Posterior cingulate gyrus (tissue), 11 donors: ENCODE measurements at regions not wholly inside any gene's neighbourhood (a gene's known extent, or its start where the extent isn't known, plus 50 kb on each side); places are given as distances from the start of the nearest gene placed in this dataset.

Experiments used
- DNase-seq, 10 donors: peaks; one replicate each; pipeline versions ENCODE4 v3.0.0 to v3.0.0-alpha.2; 2020 to 2021; ENCODE audit warnings: mixed read lengths in 3 of 10
- intact Hi-C: fragments of 100-400 bp; cut with DNase I; formaldehyde crosslinking; loops from one replicate; pipeline ENCODE4 v1.15.1; 2023

GRCh38 chr7:106196460-106197021, 84.4 kb upstream of the SYPL1 start:
- intact Hi-C loops: no loop called here
- DNase-seq: no peak

DNA sequence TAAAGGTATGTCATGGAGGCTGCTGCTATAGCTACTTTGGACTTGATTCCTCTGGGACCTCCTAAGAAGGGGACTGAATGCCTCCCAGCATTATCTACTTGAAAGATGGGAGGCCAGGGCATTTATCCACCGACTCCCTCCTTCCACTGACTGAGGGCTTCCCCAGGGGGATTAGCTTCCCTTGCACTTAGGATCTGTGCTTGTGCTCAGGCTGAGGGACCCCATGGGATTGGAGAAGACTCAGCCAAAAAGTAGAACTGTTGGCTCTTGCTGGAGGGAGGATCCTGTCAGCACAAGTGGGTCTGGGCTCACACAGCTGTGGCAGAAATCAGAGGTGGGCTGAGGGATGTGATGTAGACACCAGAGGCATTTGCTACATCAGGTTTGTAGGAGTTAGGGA, 81.5 kb upstream of the SYPL1 start:
- intact Hi-C loops: no loop called here

DNA sequence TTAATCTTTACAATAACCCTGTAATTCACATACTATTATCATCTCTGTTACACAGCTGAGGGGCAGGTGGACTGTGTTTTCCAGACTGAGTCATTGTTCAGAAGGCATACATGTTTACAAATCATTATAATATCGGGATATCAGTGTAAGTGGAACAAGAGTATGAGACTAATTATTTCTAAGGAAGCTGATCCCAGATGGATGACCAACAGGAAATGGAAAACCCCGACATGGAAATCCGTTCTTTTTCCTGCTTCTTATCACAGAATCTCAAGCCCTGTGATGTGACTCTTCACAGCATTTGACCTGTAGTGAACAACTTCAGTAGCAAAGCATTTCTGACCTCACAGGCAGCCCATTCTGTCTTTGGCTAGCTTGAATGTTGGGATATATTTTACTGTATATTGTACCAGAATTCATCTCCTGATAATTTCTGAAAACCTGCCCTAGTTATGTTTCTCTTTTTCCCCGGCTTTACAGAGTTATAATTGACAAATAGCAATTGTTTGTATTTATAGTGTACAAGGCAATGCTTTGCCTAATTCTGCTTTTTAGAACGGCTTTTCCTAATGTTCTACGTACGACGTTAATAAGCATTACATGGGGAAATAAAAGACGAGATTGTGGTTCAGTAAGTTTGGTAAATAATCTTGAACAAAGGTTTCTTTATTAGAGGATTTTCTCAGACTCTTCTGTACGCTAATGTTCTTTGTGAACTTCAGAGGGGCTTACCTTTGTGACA, 78.6 kb upstream of the SYPL1 start:
- intact Hi-C loops: no loop called here
- no peak for DNase-seq

More for the DNA sequence above, 81.5 kb upstream of the SYPL1 start:
- DNase-seq: no peak

DNA sequence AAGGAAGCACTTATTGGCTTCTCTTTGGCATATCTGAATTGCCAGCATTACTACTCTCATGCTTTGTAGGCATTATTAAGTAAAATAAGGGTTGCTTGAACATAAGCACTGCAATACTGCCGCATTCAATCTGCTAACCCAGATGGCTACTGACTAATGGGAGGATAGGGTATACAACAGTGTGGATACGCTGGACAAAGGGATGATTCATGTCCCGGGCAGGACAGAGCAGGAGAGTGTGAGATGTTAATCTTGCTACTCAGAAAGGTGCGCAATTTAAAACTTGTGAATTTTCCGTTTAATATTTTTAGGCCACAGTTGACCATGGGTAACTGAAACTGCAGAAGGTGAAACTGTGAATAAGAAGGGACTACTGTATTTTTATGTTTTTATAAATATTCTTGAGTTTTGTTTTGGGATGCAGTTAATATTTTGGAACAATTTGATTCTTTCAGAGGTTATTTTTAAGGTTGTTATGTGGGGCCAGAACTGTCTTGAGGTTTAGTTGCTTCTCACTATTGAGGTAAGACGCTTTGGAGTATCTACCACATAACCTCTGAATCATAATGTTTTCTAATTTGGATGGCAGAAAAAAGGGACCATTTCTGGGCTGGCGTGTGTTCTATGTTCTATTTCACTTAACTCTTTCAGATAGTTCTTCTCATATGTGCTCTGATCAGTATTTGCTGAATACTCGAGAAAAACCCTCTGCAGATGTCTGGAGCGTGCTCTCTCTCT, 75.7 kb upstream of the SYPL1 start:
- intact Hi-C loops: no loop called here
- no peak for DNase-seq

DNA sequence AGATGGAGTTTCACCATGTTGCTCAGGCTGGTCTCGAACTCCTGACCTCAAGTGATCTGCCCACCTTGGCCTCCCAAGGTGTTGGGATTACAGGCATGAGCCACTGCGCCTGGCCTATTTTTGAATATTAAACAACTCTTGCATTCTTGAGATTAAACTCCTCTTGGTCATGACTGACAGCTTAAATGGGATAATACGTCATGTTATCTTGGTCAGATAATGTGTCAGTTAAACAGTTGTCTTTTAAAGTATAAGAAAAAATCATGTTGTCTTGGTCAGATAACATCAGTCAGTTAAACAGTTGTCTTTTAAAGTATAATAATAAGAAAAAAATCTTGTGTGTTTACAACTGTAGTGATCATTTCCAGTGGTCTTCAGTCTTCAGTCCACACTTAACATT, 73.6 kb upstream of the SYPL1 start:
- DNase-seq: no peak
- intact Hi-C loops: no loop called here

DNA sequence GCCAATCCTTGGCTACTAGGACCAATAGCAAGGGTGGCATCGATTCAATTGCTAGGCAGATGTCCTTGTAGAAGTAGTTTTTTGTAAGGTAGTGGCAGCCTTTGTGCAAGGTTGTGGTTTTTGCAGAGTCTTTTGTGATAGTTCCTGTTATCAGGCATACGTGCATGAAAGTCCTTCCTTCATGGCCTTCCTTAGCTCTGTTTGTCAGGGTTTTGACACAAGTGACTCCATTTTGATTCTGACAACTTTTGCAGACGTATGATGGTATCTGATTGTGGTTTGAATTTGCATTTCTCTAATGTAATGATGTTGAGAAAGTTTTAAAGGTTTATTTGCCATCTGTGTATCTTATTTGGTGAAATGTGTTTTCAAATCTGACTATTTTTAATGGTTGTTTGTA, 71.8 kb upstream of the SYPL1 start:
- intact Hi-C loops: no loop called here

GRCh38 chr7:106182904-106183303, 70.8 kb upstream of the SYPL1 start:
- DNase-seq: no peak
- intact Hi-C loops: no loop called here

More for the DNA sequence above, 71.8 kb upstream of the SYPL1 start:
- DNase-seq: no peak

DNA sequence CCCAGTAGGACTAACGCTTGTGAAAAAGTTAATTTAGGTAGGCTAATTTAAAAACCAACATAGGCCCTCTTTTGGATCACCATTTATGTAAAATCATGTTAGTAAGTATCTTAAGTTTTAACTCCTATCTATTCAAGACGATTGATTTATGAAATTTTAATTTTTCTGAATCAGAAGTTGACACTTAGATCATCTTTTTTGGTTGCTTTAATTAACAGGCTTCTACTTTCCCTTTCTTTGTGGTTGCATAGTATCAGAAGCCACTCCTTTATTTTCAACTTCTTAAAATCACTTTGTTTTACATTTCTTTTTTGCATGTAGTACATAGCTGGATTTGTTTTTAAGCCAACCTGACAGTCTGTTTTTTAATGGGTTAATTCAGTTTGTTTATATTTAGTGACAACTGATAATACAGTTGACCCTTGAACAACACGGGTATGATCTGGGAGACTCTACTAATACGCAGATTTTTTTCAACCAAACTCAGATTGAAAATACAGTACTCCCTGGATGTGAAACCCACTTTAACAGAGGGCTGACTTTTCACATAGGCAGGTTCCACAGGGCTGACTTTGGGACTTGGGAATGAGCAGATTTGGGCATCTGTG, 69.7 kb upstream of the SYPL1 start:
- intact Hi-C loops: no loop called here
- no peak for DNase-seq

DNA sequence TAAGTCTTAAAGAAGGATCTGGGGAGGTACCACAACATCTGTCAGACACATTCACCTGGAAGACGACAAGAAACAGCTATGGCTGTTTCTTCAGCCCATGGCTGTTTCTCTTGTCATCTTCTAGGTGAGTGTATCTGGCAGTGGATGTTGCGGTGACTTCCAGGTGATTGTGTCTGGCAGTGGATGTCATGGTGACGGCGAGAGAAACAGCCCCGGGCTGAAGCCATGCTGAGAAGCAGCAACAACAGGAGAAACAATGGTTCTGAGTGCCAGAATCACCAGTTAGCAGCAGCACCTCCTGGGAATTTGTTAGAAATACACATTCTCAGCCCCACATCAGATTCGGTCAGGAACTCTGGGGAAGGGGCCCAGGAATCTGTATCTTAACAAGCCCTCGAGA, 68.6 kb upstream of the SYPL1 start:
- no peak for DNase-seq
- intact Hi-C loops: no loop called here

GRCh38 chr7:106179256-106179655, 67.1 kb upstream of the SYPL1 start:
- no peak for DNase-seq
- intact Hi-C loops: loop anchor here (5.0 kb wide), 1 partner anchor 108 kb away; no protein-coding TSS in a partner anchor

DNA sequence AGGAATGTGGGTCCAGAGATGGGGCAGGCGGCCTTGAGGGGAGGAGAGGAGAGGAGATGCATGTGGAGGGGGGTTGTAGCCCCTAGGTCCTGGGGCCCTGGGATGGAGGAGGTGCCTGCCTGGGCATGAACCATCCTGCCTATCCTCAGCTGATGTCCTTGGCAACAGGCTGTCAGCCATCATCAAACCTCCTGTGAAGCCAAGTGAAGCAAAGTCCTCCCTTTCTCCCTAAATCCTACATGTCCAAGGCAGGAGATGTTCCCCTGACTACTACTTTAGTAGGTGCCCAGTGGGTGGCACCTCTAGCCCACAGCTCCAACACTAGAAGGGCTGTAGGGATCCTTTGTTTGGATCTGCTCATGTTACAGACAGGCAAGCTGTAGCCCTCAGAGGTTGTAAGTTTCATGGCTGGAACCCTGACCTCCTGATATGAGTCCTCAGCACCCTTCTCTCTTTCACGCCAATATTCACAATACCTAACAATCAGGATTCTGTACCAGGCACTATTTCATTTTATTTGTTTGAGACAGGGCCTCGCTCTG, 66.6 kb upstream of the SYPL1 start:
- intact Hi-C loops: loop anchor here (5.0 kb wide), 1 partner anchor 109 kb away; no protein-coding TSS in a partner anchor
- no peak for DNase-seq

DNA sequence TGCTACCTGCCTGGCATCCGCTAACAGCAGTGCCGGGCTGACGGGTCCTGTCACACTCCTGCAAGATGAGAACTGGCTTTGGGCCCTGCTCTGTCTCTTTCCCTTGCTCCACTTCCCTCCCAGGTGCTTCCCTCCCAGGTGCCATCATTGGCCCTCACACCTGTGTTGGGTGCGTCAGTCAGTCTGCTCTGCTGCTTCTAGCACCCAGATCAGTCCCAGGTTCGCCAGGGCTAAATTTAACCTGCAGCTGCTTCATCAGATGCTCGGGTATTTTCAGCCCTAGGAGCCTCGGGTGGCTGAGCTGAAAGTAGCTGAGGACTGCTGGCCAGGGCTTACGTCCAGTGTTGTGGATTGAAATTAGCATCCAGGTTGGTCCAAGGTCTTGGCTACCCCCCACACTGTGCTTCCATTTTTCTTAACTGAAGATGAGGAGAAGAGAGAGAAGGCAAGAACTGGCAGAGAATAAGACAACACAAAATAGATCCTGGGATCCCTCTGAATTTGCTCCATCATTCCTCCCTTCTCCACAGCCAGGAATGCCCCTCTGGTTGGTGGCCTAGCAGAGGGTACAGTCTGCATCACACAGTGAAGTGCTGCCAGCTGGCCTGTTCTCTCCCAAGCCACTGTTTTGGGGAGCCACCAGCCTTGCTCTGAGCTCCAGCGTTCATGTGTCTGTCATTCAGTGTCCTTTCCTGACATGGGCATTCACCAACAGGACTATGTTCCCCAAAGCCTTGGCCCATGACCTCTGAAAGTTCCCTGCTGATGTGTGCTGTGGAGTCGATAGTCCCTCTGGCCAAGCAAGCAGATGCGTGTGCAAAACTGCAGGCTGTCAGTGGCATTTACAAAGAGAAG, 65.9 kb upstream of the SYPL1 start:
- intact Hi-C loops: loop anchor here (5.0 kb wide), 1 partner anchor 109 kb away; no protein-coding TSS in a partner anchor
- DNase-seq: peak in 7 of 10 donors; percentile 31 to 92 (median 62)

GRCh38 chr7:106177300-106177690, 65.2 kb upstream of the SYPL1 start:
- intact Hi-C loops: loop anchor here (5.0 kb wide), 1 partner anchor 110 kb away; no protein-coding TSS in a partner anchor
- DNase-seq: no peak

DNA sequence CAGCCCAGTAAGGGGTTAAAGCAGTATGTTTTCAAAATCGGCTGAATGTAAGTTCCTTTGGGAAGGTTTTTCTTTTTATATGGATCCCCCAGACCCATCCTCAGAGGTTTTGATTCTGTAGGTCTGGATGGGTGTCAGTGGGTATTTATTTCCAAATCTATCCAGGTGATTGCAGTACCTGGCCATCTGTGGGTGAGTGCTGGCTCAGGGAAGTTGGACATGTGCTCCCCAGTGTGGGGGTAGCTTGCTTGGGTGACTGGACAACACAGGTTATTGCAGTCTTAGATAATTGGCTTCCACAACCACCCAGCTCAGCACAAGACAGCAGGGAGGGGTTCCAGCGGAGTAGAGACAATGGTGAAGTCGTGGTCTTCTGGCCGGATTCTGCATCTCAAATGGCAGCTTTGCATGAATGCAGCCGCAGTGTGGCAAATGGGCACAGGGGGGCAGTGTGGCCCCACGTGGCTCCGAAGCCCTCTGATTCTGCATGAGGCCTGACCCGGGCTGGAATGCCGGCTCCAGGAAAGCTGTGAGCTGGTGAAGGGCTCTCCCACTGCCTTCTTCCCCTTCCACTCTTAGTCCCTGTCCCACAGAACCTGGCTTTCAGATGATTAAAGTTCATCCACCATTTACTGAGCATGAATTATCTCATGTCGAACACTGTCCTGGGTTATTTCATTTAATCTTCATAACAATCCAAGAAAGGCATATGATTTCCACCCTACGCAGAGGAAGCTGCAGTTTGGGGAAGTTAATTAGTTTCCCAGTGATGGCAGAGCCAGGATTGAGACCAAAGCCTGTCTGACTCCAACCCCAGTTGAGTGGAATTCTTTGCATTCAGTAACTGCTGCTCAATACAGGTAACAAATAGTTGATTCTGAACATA, 64.5 kb upstream of the SYPL1 start:
- DNase-seq: peak; percentile 70 to 97 (median 86)
- intact Hi-C loops: loop anchor here (1.0 to 5.0 kb wide), 2 partner anchors 111 to 286 kb away; no protein-coding TSS in a partner anchor

DNA sequence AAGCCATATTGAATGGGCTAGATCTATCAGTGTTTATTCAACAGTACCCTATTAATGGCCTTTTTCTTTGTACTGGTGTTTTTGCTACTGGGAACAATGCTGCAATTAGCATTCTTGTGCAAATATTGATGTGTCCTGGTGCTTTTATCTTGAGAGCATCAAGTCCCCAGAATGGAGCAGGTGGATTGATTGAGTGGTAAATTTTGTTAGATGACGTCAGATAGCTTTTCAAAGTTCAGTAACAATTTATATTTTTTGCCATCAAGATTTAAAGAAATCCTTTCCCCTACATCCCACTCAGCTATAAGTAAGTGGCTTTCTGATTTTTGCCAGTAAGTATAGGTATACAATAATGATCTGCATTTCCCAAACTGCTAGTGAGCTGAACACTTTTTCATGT, 63.4 kb upstream of the SYPL1 start:
- intact Hi-C loops: loop anchor here (5.0 kb wide), 1 partner anchor 112 kb away; no protein-coding TSS in a partner anchor

DNA sequence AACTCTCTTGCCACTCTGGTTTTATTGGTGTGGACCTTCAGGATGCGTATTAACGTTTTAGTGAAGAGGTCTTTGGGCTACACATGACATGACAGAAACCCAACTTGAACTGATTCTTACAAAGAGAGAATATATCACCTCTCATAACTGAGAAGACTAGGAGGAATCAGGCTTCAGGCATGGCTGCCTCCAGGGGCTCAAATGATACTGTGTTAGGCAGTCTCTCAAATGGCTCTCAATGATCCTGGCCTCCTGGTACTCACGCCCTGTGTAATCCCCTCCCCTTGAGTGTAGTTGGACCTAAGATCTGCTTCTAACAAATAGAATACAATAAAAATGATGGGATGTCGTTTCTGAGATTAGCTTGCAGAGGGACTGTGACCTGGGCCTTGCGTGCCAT, 58.5 kb upstream of the SYPL1 start:
- DNase-seq: no peak
- intact Hi-C loops: no loop called here

More for the DNA sequence above, 63.4 kb upstream of the SYPL1 start:
- no peak for DNase-seq

GRCh38 chr7:106169821-106170610, 57.9 kb upstream of the SYPL1 start:
- DNase-seq: no peak
- intact Hi-C loops: no loop called here
